NK-92 treated with Interleukin-12 subunit alpha and Interleukin-12 subunit beta, amount 100 ng/mL, for 24 hours (cell line): ENCODE measurements at regions not wholly inside any gene's neighbourhood (a gene's known extent, or its start where the extent isn't known, plus 50 kb on each side); places are given as distances from the start of the nearest gene placed in this dataset.
"Not testable (repeated sequence)": the region's sequence is repeated elsewhere in the genome, so short reads cannot be mapped to it uniquely, and the experiment has no call there.

ENCODE experiments used
- DNase-seq: peaks from one replicate; lab custom pipeline; 2025; lab: John Stamatoyannopoulos, UW

- DNase-seq, result peak; percentile 10
These were observed 163.4 kb upstream of the CIBAR2 start for GRCh38 chr16:85275533-85276249.

GRCh38 chr16:85276258-85276657 lies 164.0 kb upstream of the CIBAR2 start:
- no peak for DNase-seq

GRCh38 chr16:85276721-85277120 lies 164.4 kb upstream of the CIBAR2 start:
- DNase-seq, result no peak

DNA sequence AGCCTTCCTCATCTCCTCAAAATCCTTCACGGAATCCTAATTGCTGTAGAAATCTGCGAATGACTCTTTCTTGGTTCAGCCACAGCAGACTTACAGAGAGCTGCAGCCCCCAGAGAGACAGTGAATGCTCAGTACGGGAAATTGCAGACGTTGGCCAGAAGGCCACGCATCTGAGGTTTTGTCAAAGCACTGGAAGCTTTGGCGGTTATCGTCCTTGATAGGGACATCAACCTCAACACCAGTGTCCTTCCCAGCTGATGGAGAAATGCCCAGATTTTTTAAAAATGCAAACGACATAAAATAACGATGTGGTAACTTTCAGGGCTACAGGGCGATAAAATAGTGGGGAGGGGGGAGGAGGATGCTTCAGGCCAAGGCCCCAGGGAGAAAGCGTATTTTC lies 166.6 kb upstream of the CIBAR2 start:
- no peak for DNase-seq

DNA sequence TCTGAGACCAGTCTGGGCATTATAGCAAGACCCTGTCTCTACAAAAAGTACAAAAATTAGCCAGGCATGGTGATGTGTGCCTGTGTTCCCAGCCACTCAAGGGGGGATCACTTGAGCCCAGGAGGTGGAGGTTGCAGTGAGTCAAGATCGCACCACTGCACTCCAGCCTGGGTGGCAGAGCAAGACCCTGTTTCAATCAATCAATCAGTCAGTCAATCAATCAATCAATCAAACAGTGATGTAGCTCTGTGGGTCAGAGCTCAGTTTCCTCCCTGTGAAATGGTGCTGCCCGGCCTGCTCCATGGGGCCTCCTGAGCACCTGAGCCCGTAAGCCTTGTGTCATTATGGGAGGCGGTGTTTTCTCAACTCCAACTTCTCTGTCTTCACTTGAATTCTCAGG lies 167.1 kb upstream of the CIBAR2 start:
- no peak for DNase-seq

DNA sequence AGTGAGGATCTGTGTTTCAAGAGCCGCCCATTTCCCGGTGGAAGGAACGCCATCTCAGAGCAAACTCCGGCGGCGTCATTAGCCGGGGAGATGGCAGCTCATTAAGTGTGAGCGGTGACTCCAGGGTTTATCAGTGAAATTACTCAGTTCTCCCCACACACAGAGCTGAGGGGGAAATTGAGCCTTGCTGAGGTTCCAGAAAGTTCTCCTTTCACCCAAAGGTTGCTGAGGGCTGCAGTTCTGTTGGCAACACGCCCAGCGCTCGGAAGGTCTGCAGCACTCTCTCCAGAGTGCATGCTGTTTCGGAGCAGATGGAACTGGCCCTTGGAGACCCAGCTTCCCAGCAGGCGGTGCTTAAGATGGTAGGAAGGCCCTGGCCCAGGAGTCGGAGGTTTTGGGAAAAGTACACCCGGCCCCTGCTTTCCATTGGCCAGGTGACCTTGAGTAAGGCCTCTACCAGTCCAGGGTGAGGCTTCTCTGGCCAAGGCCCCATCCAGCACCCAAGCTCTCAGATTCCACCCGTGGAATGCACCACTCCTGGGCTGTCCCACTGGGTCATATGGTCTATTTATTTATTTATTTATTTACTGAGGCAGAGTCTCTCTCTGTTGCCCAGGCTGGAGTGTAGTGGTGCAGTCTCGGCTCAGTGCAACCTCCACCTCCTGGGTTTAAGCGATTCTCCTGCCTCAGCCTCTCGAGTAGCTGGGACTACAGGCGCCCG lies 167.7 kb upstream of the CIBAR2 start:
- no peak for DNase-seq

- no peak for DNase-seq
These were observed 168.9 kb upstream of the CIBAR2 start for GRCh38 chr16:85281181-85281580.

DNA sequence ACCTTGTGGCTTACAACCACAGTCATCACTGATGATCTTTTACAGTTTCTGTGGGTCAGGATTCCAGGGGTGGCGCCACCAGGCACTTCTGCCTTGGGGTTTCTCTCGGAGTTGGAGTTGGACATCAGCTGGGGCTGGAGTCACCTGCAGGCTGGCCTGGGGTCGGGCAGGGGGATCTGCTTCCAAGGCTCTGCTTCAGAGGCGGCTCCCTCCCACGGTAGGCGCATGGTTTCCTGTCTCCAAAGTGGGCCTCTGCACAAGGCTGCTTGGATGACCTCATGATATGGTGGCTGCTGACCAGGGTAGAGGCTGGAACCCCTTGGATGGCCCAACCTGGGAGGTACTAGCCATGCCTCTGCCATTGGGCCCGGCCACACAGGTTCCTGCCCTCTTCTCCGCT lies 170.6 kb upstream of the CIBAR2 start:
- no peak for DNase-seq

GRCh38 chr16:85283305-85284050 lies 171.2 kb upstream of the CIBAR2 start:
- DNase-seq, result no peak

- DNase-seq, result no peak
These were observed 172.0 kb upstream of the CIBAR2 start for GRCh38 chr16:85284141-85284817.

GRCh38 chr16:85285681-85286065 lies 173.4 kb upstream of the CIBAR2 start:
- DNase-seq, result no peak

GRCh38 chr16:85286066-85286831 lies 174.0 kb upstream of the CIBAR2 start:
- no peak for DNase-seq

DNA sequence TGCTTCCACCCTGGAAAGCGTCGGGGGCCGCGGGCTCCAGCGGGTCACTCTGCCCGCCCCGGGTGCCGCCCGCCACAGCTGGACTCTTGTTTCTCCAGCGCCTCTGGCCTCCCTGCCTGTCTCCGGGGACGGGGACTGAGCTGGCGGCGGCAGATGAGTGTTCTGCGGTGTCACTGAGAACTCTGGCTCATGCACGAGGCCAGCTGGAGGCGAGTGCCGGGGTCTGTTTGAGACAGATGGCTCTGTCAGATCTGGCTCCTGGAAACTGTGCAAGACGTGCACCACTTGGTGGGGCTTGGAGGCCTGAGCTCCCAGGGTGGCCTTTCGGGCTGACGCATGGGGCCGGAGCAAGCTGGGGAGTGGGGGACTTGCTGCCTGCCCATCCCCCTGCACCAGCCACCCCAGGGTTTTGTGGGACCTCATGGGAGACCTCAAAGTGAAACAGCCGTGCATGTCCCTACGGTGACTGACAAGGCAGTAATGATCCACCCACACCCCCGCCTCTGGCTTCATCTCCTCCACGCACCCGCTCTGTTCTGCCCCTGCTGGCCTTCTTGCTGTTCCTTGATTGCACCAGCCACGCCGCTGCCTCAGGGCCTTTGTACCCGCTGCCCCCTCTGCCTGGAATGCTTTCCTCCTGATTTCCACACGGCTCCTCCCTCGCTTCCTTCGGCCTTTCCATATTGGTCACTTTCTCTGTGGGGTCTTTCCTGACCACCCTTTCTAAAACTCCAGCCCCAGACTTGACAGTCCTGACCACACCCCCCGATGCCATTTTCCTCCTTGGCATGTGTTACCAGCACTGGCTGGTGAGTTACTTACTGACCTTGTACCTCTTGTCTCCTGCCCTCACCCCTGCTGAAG lies 174.9 kb upstream of the CIBAR2 start:
- no peak for DNase-seq

GRCh38 chr16:85287815-85288109 lies 175.5 kb upstream of the CIBAR2 start:
- not testable (repeated sequence) for DNase-seq

DNA sequence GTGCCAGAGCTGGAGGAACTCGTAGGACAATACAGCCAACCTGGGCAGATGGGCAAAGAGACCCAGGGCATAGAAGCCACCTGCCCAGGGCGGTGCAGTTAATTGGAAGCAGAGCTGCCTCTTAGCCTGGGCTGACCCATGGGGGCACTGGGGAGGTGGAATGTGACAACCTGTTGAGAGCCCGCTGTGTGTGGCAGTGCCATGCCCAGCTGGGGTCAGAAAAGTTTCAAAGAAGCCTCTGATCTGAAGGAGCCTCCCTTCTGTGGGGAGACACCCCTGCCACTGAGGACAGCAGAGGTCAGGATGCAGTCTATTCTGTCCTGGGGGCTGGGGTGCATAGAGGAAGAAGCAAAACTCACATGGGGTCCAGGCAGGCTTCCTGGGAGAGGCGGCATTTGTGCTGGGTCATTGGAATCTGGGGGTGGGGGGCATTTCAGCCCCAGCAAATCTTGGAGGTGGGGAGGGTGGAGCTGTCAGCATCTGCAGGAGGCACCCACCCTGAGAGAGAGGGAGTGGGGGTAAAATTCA lies 176.1 kb upstream of the CIBAR2 start:
- no peak for DNase-seq

DNA sequence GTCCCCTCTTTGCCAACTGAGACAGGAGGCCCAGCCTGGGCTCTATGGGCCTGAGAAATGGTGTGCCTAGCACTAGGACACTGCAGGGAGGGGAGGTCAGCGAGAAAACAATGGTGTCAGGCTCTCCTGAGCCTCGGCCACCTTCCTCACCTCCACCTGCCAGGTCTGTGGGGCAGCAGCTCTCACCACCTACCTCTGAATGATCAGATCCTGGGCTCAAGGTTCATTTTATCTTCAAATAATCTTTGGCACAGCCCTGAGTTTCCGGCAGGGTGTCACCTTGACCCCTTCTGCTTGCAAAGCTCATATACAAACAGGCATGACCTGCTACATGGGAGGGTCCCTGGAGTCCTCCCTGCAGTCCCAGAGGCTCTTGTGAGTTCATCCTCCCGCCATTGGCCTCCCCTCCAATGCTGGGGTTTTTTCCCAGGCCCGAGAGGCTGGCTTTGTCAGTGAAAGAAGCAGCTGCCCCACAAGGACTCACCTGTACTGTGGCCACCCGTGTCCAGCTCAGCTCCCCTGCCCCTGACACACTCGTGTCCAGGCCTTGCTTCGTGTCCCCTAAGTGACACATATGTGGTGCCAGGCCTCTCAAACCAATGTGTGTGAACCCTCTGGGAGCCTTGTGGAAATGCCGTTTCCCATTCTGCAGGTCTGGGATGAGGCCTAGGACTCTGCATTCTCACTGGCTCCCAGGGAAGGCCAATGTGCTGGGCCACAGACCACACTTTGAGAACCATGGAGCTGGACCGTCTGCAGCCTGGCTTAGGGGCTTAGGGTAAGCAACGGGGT lies 176.8 kb upstream of the CIBAR2 start:
- no peak for DNase-seq

- DNase-seq, result no peak
These were observed 177.7 kb upstream of the CIBAR2 start for GRCh38 chr16:85289760-85290625.

DNA sequence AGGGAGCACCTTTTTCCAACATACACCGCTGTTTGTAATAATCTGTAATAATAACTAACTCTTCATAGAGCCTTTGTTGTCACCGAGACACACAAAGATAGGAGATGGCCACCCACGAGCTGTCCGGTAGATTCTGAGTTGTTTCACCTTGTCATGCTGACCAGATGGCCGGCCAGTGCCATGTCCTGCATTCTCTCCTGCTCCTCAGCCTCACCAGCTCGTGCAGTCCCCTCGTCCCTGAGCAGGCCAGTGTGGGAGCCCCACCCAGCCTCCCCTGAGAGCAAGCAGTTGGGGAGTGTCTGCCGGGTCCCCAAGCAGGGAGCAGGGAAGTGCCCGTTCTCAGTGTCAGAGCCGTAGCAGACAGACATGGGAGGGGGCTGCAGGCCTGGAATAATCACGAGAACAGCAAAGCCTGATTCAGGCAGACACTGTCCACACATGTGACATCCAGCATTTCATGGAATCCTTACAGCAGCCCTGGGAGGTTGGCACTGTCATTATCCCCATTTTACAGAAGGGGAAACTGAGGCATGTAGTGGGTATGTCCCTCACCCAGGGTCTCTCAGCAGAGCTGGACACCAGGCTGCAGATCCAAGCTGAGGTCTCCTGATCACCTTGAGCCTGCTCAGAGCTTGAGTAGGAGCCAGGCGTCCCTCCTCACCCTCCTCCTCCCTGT lies 178.5 kb upstream of the CIBAR2 start:
- no peak for DNase-seq
